OCI-LY1 (cell line): ENCODE measurements at regions not wholly inside any gene's neighbourhood (a gene's known extent, or its start where the extent isn't known, plus 50 kb on each side); places are given as distances from the start of the nearest gene placed in this dataset.
"Not testable (repeated sequence)": the region's sequence is repeated elsewhere in the genome, so short reads cannot be mapped to it uniquely, and the experiment has no call there.

ENCODE experiments used
- H2AFZ ChIP-seq: fragments of 200-600 bp; sonication (generic), shearing (Covaris generic); 2 replicates; pipeline ENCODE4 v1.6.0; 2014; ENCODE audit warnings: antibody characterized with exemption, mild to moderate bottlenecking, low read length
- H3F3A ChIP-seq: fragments of 200-600 bp; sonication (generic), shearing (Covaris generic); 2 replicates; pipeline ENCODE4 v1.6.0; 2014; ENCODE audit warnings: mild to moderate bottlenecking, antibody characterized with exemption, low read length, moderate library complexity; ENCODE audit not compliant: insufficient read depth
- H3K27ac ChIP-seq: fragments of 200-600 bp; sonication (generic); 2 replicates; pipeline ENCODE4 v1.5.1; 2014; ENCODE audit warnings: low read length, mixed run types, mild to moderate bottlenecking, low read depth; ENCODE audit not compliant: poor library complexity, severe bottlenecking
- H3K27me3 ChIP-seq: fragments of 200-600 bp; sonication (generic); 2 replicates; pipeline ENCODE4 v1.6.0; 2014; ENCODE audit warnings: antibody characterized with exemption, mild to moderate bottlenecking, low read length, moderate library complexity; ENCODE audit not compliant: insufficient read depth
- H3K36me3 ChIP-seq: fragments of 200-600 bp; sonication (generic); 2 replicates; pipeline ENCODE4 v1.6.1; 2014; ENCODE audit warnings: mild to moderate bottlenecking, antibody characterized with exemption, low read length, moderate library complexity, mixed read lengths; ENCODE audit not compliant: insufficient read depth
- H3K4me1 ChIP-seq: fragments of 200-600 bp; sonication (generic); 2 replicates; pipeline ENCODE4 v1.5.1; 2014; ENCODE audit warnings: mild to moderate bottlenecking, low read length, moderate library complexity; ENCODE audit not compliant: insufficient read depth, severe bottlenecking
- H3K4me2 ChIP-seq: fragments of 200-600 bp; sonication (generic), shearing (Covaris generic); 2 replicates; pipeline ENCODE4 v1.6.1; 2014; ENCODE audit warnings: low read length
- H3K4me3 ChIP-seq: fragments of 200-600 bp; sonication (generic); 2 replicates; pipeline ENCODE4 v1.5.1; 2014; ENCODE audit warnings: low read length, low read depth, mild to moderate bottlenecking, mixed read lengths; ENCODE audit not compliant: poor library complexity, severe bottlenecking
- H3K79me2 ChIP-seq: fragments of 200-600 bp; shearing (Covaris generic); 2 replicates; pipeline ENCODE4 v1.6.1; 2016; ENCODE audit warnings: mixed run types, low read length, mixed read lengths; ENCODE audit not compliant: insufficient read depth
- H3K9ac ChIP-seq: fragments of 200-600 bp; sonication (generic), shearing (Covaris generic); 2 replicates; pipeline ENCODE4 v1.6.1; 2014; ENCODE audit warnings: mild to moderate bottlenecking, low read length, mixed read lengths
- H3K9me2 ChIP-seq: fragments of 200-600 bp; sonication (generic), shearing (Covaris generic); 2 replicates; pipeline ENCODE4 v1.6.1; 2014; ENCODE audit warnings: low read depth, mild to moderate bottlenecking, low read length, mixed read lengths
- H3K9me3 ChIP-seq: fragments of 200-600 bp; shearing (Covaris generic); 2 replicates; pipeline ENCODE4 v1.6.1; 2014; ENCODE audit warnings: low read length, mixed read lengths
- H4K20me1 ChIP-seq: fragments of 200-600 bp; sonication (generic), shearing (Covaris generic); 2 replicates; pipeline ENCODE4 v1.6.0; 2016; ENCODE audit warnings: mild to moderate bottlenecking, low read length; ENCODE audit not compliant: insufficient read depth
- EZH2 ChIP-seq: fragments of 200-600 bp; sonication (generic), shearing (Covaris generic); IDR thresholded peaks from 2 replicates; pipeline ENCODE4 v1.8.0; 2017; ENCODE audit warnings: borderline replicate concordance, mixed run types, mild to moderate bottlenecking, antibody characterized with exemption, low read length, moderate library complexity, mixed read lengths
- TF ChIP-seq, protein P1 (sequence below): fragments of 200-600 bp; sonication (generic), shearing (Covaris generic); IDR thresholded peaks from 2 replicates; pipeline ENCODE4 v1.5.1; 2017; ENCODE audit warnings: mild to moderate bottlenecking, antibody characterized with exemption, low read length, moderate library complexity, mixed read lengths

GRCh38 chr5:116951219-116951618, 376.6 kb upstream of the SEMA6A start:
- Histone ChIP-seq H3K9me3 (no peaks in the 10 kb centered on the region), H2AFZ (no peak overlapping the region), H3K9me2 (no peaks in the 10 kb centered on the region), H4K20me1 (no peaks in the 10 kb centered on the region), H3K27ac (no peak overlapping the region), H3K9ac (no peak overlapping the region), H3F3A (no peaks in the 10 kb centered on the region), H3K79me2 (no peaks in the 10 kb centered on the region), H3K27me3 (no peaks in the 10 kb centered on the region), H3K4me2 (no peak overlapping the region), H3K4me1 (peaks cover 3% of the 10 kb centered on the region), H3K4me3 (no peak overlapping the region), H3K36me3 (no peaks in the 10 kb centered on the region)
- TF ChIP-seq, protein P1, sequence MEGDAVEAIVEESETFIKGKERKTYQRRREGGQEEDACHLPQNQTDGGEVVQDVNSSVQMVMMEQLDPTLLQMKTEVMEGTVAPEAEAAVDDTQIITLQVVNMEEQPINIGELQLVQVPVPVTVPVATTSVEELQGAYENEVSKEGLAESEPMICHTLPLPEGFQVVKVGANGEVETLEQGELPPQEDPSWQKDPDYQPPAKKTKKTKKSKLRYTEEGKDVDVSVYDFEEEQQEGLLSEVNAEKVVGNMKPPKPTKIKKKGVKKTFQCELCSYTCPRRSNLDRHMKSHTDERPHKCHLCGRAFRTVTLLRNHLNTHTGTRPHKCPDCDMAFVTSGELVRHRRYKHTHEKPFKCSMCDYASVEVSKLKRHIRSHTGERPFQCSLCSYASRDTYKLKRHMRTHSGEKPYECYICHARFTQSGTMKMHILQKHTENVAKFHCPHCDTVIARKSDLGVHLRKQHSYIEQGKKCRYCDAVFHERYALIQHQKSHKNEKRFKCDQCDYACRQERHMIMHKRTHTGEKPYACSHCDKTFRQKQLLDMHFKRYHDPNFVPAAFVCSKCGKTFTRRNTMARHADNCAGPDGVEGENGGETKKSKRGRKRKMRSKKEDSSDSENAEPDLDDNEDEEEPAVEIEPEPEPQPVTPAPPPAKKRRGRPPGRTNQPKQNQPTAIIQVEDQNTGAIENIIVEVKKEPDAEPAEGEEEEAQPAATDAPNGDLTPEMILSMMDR, result no peak
- TF ChIP-seq EZH2, result no peak

GRCh38 chr5:116947691-116948528, 373.3 kb upstream of the SEMA6A start:
- Histone ChIP-seq H3K27me3 (no peaks in the 10 kb centered on the region), H4K20me1 (no peaks in the 10 kb centered on the region), H3K36me3 (no peaks in the 10 kb centered on the region), H3F3A (no peaks in the 10 kb centered on the region), H3K9me2 (no peaks in the 10 kb centered on the region), H3K27ac (no peak overlapping the region), H3K4me1 (peaks cover 3% of the 10 kb centered on the region), H3K4me2 (no peak overlapping the region; the same call in 1 of the 2 replicates), H3K79me2 (no peaks in the 10 kb centered on the region), H3K9me3 (no peaks in the 10 kb centered on the region), H2AFZ (peak overlapping the region; percentile 91; the same call in 1 of the 2 replicates), H3K4me3 (no peak overlapping the region), H3K9ac (no peak overlapping the region)
- TF ChIP-seq, protein P1, result peak; percentile 88
- TF ChIP-seq EZH2, result no peak

- not testable (repeated sequence) for H3K36me3 ChIP-seq, H3K27me3 ChIP-seq, H3K4me3 ChIP-seq, H3F3A ChIP-seq, H3K27ac ChIP-seq, H3K4me2 ChIP-seq, H3K9me2 ChIP-seq, H3K9ac ChIP-seq, H3K4me1 ChIP-seq, H4K20me1 ChIP-seq, H3K9me3 ChIP-seq, H2AFZ ChIP-seq, H3K79me2 ChIP-seq
Measured at GRCh38 chr5:116945613-116946382, 371.2 kb upstream of the SEMA6A start.
